Colonic mucosa (tissue), 4 donors: ENCODE measurements at regions not wholly inside any gene's neighbourhood (a gene's known extent, or its start where the extent isn't known, plus 50 kb on each side); places are given as distances from the start of the nearest gene placed in this dataset.

Experiments
- DNase-seq: peaks from one replicate; pipeline ENCODE4 v3.0.0-alpha.2; 2020
- H3K27ac ChIP-seq: fragments of 200-600 bp; one replicate; pipeline ENCODE4 v1.8.0; 2021
- H3K27me3 ChIP-seq: fragments of 200-600 bp; one replicate; pipeline ENCODE4 v1.8.0; 2021
- H3K36me3 ChIP-seq: fragments of 200-600 bp; one replicate; pipeline ENCODE4 v1.8.0; 2021
- H3K4me1 ChIP-seq: fragments of 200-600 bp; one replicate; pipeline ENCODE4 v1.8.0; 2021; ENCODE audit warnings: mild to moderate bottlenecking
- H3K4me3 ChIP-seq: fragments of 200-600 bp; one replicate; pipeline ENCODE4 v1.8.0; 2021
- H3K9ac ChIP-seq, 2 donors: one replicate each; pipeline ENCODE4 v1.7.0; 2013; ENCODE audit warnings: control low read depth in 2 of 2, low read depth in 2 of 2, low read length in 2 of 2
- H3K9me3 ChIP-seq: fragments of 200-600 bp; one replicate; pipeline ENCODE4 v1.8.0; 2021
- intact Hi-C: fragments of 100-400 bp; cut with DNase I; formaldehyde crosslinking; loops from one replicate; pipeline ENCODE4 v1.14.1; 2022
- TF ChIP-seq, protein P1 (sequence below): fragments of 200-600 bp; IDR thresholded peaks from one replicate; pipeline ENCODE4 v1.8.0; 2022; ENCODE audit warnings: antibody characterized with exemption, mild to moderate bottlenecking
- donor health status: healthy.
- donor health status: DM: no; HTN: no; CAD: no.
- donor health status: DM: no; HTN: no; CAD: no.

DNA sequence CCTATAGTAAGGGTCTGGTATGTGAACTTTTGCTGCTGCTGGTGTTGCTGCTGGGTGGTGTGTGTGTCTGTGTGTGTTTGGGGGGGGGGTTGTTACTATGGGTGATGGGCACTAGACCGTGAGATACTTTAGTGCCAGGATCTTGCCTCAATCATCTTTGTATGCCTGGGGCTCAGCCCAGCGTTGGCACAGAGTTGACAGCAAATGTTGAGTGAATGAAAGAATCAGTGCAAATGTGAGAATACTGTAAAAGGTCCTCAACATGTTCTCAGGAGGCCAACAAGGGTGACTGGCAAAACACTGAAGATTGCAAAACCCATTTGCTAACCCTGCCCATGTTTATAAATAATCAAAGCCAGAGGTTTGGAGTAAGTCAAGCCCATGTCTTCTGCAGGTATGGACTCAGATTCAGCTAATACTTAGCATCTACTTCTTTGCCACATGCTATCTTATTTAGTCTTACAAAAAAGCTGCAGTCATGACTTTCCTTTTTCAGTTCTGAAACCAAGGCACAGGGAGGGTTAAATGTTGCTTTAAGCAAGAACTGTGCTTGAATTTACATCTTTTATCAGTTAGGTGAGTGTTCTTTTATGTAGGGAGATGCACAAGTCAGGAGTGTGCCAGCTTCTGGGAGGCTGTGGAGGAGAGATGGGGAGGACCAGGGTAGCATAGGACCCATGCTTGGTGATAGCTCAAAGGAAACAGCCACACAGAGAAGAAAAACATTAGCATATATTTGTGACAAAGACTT lies 125.3 kb upstream of the SPACA1 start:
- H3K27me3 ChIP-seq = no peaks in the 10 kb centered on the region
- H3K27ac ChIP-seq = no peak overlapping the region
- H3K9ac ChIP-seq = no peak overlapping the region
- H3K36me3 ChIP-seq = no peaks in the 10 kb centered on the region
- intact Hi-C loops = no loop called here
- no peaks in the 10 kb centered on the region for H3K9me3 ChIP-seq
- DNase-seq = no peak
- TF ChIP-seq, protein P1, sequence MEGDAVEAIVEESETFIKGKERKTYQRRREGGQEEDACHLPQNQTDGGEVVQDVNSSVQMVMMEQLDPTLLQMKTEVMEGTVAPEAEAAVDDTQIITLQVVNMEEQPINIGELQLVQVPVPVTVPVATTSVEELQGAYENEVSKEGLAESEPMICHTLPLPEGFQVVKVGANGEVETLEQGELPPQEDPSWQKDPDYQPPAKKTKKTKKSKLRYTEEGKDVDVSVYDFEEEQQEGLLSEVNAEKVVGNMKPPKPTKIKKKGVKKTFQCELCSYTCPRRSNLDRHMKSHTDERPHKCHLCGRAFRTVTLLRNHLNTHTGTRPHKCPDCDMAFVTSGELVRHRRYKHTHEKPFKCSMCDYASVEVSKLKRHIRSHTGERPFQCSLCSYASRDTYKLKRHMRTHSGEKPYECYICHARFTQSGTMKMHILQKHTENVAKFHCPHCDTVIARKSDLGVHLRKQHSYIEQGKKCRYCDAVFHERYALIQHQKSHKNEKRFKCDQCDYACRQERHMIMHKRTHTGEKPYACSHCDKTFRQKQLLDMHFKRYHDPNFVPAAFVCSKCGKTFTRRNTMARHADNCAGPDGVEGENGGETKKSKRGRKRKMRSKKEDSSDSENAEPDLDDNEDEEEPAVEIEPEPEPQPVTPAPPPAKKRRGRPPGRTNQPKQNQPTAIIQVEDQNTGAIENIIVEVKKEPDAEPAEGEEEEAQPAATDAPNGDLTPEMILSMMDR = no peak
- no peaks in the 10 kb centered on the region for H3K4me1 ChIP-seq
- H3K4me3 ChIP-seq = no peak overlapping the region

DNA sequence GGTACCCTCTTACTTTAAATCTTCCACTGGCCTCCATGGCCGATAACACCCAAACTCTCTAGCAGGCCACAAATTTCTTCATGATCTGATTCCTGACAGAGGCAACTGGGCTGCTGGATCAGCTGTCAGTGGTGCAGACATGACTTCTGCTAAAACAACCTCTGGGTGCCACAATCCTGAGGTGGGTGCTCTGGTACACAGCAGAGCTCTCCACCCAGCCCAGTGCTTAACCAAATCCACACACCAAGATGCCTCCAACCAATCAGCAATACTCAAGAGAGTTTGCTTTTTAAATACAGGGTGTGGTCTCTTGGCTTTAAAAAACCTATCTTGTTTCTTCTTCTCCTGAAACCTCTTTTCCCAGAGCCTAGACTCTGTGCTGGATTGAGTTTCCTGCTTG lies 126.6 kb upstream of the SPACA1 start:
- DNase-seq = no peak
- H3K4me3 ChIP-seq = no peak overlapping the region
- no peaks in the 10 kb centered on the region for H3K9me3 ChIP-seq
- H3K9ac ChIP-seq = no peak overlapping the region
- intact Hi-C loops = no loop called here
- TF ChIP-seq, protein P1 = no peak
- no peaks in the 10 kb centered on the region for H3K36me3 ChIP-seq
- no peaks in the 10 kb centered on the region for H3K27me3 ChIP-seq
- no peaks in the 10 kb centered on the region for H3K4me1 ChIP-seq
- H3K27ac ChIP-seq = no peak overlapping the region

DNA sequence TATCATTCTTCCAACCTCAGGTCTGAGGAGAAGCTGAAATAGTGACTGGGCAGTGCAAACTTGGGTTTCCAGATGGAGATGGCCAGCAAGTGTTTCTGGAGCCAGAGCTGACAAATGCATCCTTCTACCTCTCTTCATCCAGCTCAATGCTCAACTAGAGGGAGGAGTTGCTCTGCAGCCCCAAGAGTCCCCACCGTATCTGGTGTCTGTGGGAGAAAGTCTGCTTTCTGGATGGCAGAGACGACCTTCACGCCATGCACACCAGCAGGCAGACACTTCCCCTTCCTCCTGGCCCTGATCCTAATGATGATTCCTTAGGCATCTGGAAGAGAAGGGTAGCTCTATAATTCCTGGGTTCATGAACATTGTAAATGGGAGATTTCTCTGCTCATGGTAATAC lies 127.4 kb upstream of the SPACA1 start:
- TF ChIP-seq, protein P1 = no peak
- intact Hi-C loops = no loop called here
- no peaks in the 10 kb centered on the region for H3K27me3 ChIP-seq

DNA sequence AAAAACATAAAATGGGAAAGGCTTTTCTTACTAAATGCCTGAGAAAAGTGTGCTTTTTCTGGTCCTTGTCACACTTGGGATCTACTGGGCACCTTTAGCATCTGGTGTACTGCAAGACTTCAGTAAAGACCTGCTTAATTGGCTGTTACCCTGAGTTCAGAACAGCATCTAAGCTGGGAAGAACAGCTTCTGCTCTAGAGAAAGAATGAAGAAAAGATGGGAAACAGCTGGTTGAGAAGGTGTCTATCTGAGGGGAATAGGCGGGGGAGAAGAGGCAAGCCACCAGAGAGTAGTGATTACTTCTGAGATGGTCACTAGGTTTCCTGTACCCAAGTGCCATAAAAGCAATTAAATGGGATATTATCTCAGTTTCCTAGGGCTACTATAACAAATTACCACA lies 128.2 kb upstream of the SPACA1 start:
- Histone ChIP-seq H3K4me3 (no peak overlapping the region), H3K9me3 (no peaks in the 10 kb centered on the region), H3K27ac (no peak overlapping the region), H3K4me1 (no peaks in the 10 kb centered on the region), H3K27me3 (no peaks in the 10 kb centered on the region), H3K36me3 (no peaks in the 10 kb centered on the region), H3K9ac (no peak overlapping the region)
- TF ChIP-seq, protein P1 = no peak
- intact Hi-C loops = no loop called here
- no peak for DNase-seq

More for the DNA sequence above, 127.4 kb upstream of the SPACA1 start:
- Histone ChIP-seq H3K9me3 (no peaks in the 10 kb centered on the region), H3K4me3 (no peak overlapping the region), H3K27ac (no peak overlapping the region), H3K9ac (no peak overlapping the region), H3K4me1 (no peaks in the 10 kb centered on the region), H3K36me3 (no peaks in the 10 kb centered on the region)
- no peak for DNase-seq

DNA sequence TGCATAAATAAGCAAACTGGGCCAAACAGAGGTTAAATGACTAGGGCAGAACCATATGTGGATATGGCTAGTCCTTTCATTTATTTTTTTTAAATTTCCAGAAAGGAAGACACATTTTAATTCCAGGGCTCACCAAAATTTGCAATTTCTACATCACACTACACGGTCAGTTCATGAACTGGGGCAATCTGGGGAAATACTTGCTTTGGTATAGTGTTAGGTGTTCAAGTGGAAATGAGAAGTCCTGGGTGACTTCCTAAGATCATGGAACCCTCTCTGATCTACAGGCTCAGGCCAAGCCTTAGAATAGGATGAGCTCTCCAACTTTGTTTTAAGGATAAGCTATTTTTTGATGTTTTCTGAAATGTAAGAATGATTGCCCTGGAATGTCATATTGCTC lies 128.6 kb upstream of the SPACA1 start:
- H3K27ac ChIP-seq = no peak overlapping the region
- H3K36me3 ChIP-seq = no peaks in the 10 kb centered on the region
- H3K4me3 ChIP-seq = no peak overlapping the region
- no peaks in the 10 kb centered on the region for H3K9me3 ChIP-seq
- no peaks in the 10 kb centered on the region for H3K27me3 ChIP-seq
- intact Hi-C loops = no loop called here
- H3K4me1 ChIP-seq = no peaks in the 10 kb centered on the region
- H3K9ac ChIP-seq = no peak overlapping the region
- DNase-seq = no peak
- TF ChIP-seq, protein P1 = no peak
